SK-N-SH (cell line): ENCODE measurements at regions not wholly inside any gene's neighbourhood (a gene's known extent, or its start where the extent isn't known, plus 50 kb on each side); places are given as distances from the start of the nearest gene placed in this dataset.

Experiments used
- CTCF ChIA-PET: fragments of 300-600, 350-600 bp; formaldehyde crosslinking; extraction: SDS; loops from one replicate; lab custom pipeline; 2021; lab: Yijun Ruan, JAX
- POLR2A ChIA-PET: fragments of 350-600 bp; sonication (Branson Sonifier 250); formaldehyde crosslinking; extraction: SDS; loops from one replicate; lab custom pipeline; 2020; ENCODE audit warnings: antibody characterized with exemption, inconsistent platforms; lab: Yijun Ruan, JAX
- DNase-seq: peaks from one replicate; pipeline ENCODE4 v3.0.0; 2012
- H2AFZ ChIP-seq: fragments of 200-600 bp; sonication (generic); 2 replicates; pipeline ENCODE4 v1.8.1; 2016; ENCODE audit warnings: antibody characterized with exemption, mild to moderate bottlenecking, low read depth
- H3F3A ChIP-seq: fragments of 200-600 bp; sonication (generic); replicated peaks from 2 replicates; pipeline ENCODE3; 2016; ENCODE audit warnings: antibody characterized with exemption, mild to moderate bottlenecking; ENCODE audit not compliant: insufficient read depth
- H3K27ac ChIP-seq, 2 experiments: fragments of 200-500 bp in 1 of 2; fragments of 200-600 bp in 1 of 2; sonication (Bioruptor generic) in 1 of 2; sonication (generic), shearing (Covaris generic) in 1 of 2; 2 replicates each; pipeline versions ENCODE4 v1.5.1 to v1.6.1; 2014 to 2016; ENCODE audit warnings: low read depth in 2 of 2, inconsistent platforms in 1 of 2, low read length in 1 of 2, mild to moderate bottlenecking in 1 of 2, mixed read lengths in 1 of 2
- H3K27me3 ChIP-seq: fragments of 200-600 bp; sonication (generic), shearing (Covaris generic); 2 replicates; pipeline ENCODE4 v1.6.1; 2016; ENCODE audit warnings: mixed run types; ENCODE audit not compliant: insufficient read depth
- H3K36me3 ChIP-seq, 2 experiments: fragments of 200-500 bp in 1 of 2; fragments of 200-600 bp in 1 of 2; sonication (Bioruptor generic) in 1 of 2; sonication (generic) in 1 of 2; replicated peaks in 1 of 2; 2 replicates each; pipeline versions ENCODE3 to v1.5.1; 2014 to 2016; ENCODE audit warnings: low read length in 1 of 2, mild to moderate bottlenecking in 1 of 2; ENCODE audit not compliant: insufficient read depth in 2 of 2, control insufficient read depth in 1 of 2
- H3K4me1 ChIP-seq, 2 experiments: fragments of 200-500 bp in 1 of 2; fragments of 200-600 bp in 1 of 2; sonication (Bioruptor generic) in 1 of 2; sonication (generic), shearing (Covaris generic) in 1 of 2; 2 replicates each; pipeline versions ENCODE4 v1.5.1 to v1.6.1; 2014 to 2016; ENCODE audit warnings: low read depth in 1 of 2, low read length in 1 of 2, mixed run types in 1 of 2; ENCODE audit not compliant: insufficient read depth in 2 of 2, control insufficient read depth in 1 of 2
- H3K4me2 ChIP-seq: fragments of 200-600 bp; sonication (generic), shearing (Covaris generic); 2 replicates; pipeline ENCODE4 v1.6.1; 2017; ENCODE audit warnings: mixed run types
- H3K4me3 ChIP-seq, 2 experiments: fragments of 200-500 bp in 1 of 2; fragments of 200-600 bp in 1 of 2; sonication (Bioruptor generic) in 1 of 2; sonication (generic), shearing (Covaris generic) in 1 of 2; 2 replicates each; pipeline versions ENCODE4 v1.5.1 to v1.8.1; 2014 to 2016; ENCODE audit warnings: low read depth in 2 of 2, inconsistent platforms in 1 of 2, low read length in 1 of 2, mild to moderate bottlenecking in 1 of 2, mixed read lengths in 1 of 2, moderate library complexity in 1 of 2
- H3K79me2 ChIP-seq: fragments of 200-600 bp; sonication (generic); 2 replicates; pipeline ENCODE4 v1.8.1; 2017; ENCODE audit warnings: mild to moderate bottlenecking; ENCODE audit not compliant: insufficient read depth
- H3K9ac ChIP-seq: fragments of 200-600 bp; sonication (generic); 2 replicates; pipeline ENCODE4 v1.6.1; 2017; ENCODE audit warnings: mixed run types
- H3K9me2 ChIP-seq: fragments of 200-600 bp; sonication (generic); 2 replicates; pipeline ENCODE4 v1.6.1; 2017; ENCODE audit warnings: mixed run types
- H3K9me3 ChIP-seq: fragments of 200-600 bp; sonication (generic); 2 replicates; pipeline ENCODE4 v1.6.1; 2017; ENCODE audit warnings: mixed run types, mild to moderate bottlenecking, moderate library complexity
- H4K20me1 ChIP-seq: fragments of 200-600 bp; sonication (generic); 2 replicates; pipeline ENCODE4 v1.6.1; 2017; ENCODE audit warnings: mild to moderate bottlenecking, mixed run types; ENCODE audit not compliant: insufficient read depth
- CHD2 ChIP-seq: fragments of 150-350 bp; IDR thresholded peaks from 2 replicates; pipeline ENCODE4 v1.6.1; 2018; ENCODE audit warnings: low read length; ENCODE audit not compliant: partially characterized antibody
- ELF1 ChIP-seq: IDR thresholded peaks from 2 replicates; pipeline ENCODE4 v1.4.0; 2012
- EZH2phosphoT487 ChIP-seq: fragments of 200-600 bp; sonication (generic); IDR thresholded peaks from 2 replicates; pipeline ENCODE4 v1.6.1; 2017; ENCODE audit warnings: low read depth, mixed run types, mild to moderate bottlenecking, antibody characterized with exemption, moderate library complexity, borderline replicate concordance
- FOSL2 ChIP-seq: IDR thresholded peaks from 2 replicates; pipeline ENCODE4 v1.4.0; 2012; ENCODE audit warnings: low read depth, mild to moderate bottlenecking, moderate library complexity, borderline replicate concordance
- FOXJ3 ChIP-seq: sonication (generic); formaldehyde crosslinking; IDR thresholded peaks from 2 replicates; pipeline ENCODE4 v1.5.1; 2020; ENCODE audit warnings: mild to moderate bottlenecking, missing genetic modification reagents
- FOXM1 ChIP-seq: IDR thresholded peaks from 2 replicates; pipeline ENCODE4 v1.4.0; 2012; ENCODE audit warnings: low read depth, mild to moderate bottlenecking
- GABPA ChIP-seq: IDR thresholded peaks from 2 replicates; pipeline ENCODE4 v1.4.0; 2012; ENCODE audit warnings: low read depth, mild to moderate bottlenecking
- GATA2 ChIP-seq: sonication (generic); formaldehyde crosslinking; IDR thresholded peaks from 2 replicates; pipeline ENCODE4 v1.5.0; 2020; ENCODE audit warnings: mild to moderate bottlenecking, missing genetic modification reagents
- MEF2A ChIP-seq: IDR thresholded peaks from 2 replicates; pipeline ENCODE4 v1.4.0; 2012; ENCODE audit warnings: low read depth, borderline replicate concordance
- NFIC ChIP-seq: IDR thresholded peaks from 2 replicates; pipeline ENCODE4 v1.4.0; 2012; ENCODE audit warnings: borderline replicate concordance
- NRF1 ChIP-seq: IDR thresholded peaks from 2 replicates; pipeline ENCODE4 v1.6.1; 2012; ENCODE audit warnings: low read depth, mild to moderate bottlenecking, low read length
- POLR2AphosphoS5 ChIP-seq: IDR thresholded peaks from 2 replicates; pipeline ENCODE4 v1.6.1; 2012; ENCODE audit warnings: low read depth, low read length
- RAD21 ChIP-seq: IDR thresholded peaks from 2 replicates; pipeline ENCODE4 v1.6.1; 2012; ENCODE audit warnings: mild to moderate bottlenecking, low read length
- RCOR1 ChIP-seq: fragments of 150-350 bp; IDR thresholded peaks from 2 replicates; pipeline ENCODE4 v1.6.1; 2017; ENCODE audit warnings: antibody characterized with exemption, low read length
- RFX5 ChIP-seq: IDR thresholded peaks from 2 replicates; pipeline ENCODE4 v1.6.1; 2012; ENCODE audit warnings: mild to moderate bottlenecking, improper control_type of control experiment, low read length
- RXRA ChIP-seq: IDR thresholded peaks from 2 replicates; pipeline ENCODE4 v1.4.0; 2012; ENCODE audit warnings: low read depth, mild to moderate bottlenecking, borderline replicate concordance
- SIN3A ChIP-seq: IDR thresholded peaks from 2 replicates; pipeline ENCODE4 v1.6.1; 2012; ENCODE audit warnings: low read depth, mild to moderate bottlenecking, low read length, moderate library complexity, borderline replicate concordance
- TCF12 ChIP-seq: IDR thresholded peaks from 2 replicates; pipeline ENCODE4 v1.4.0; 2012
- TEAD4 ChIP-seq: IDR thresholded peaks from 2 replicates; pipeline ENCODE4 v1.4.0; 2012; ENCODE audit warnings: mild to moderate bottlenecking, borderline replicate concordance; ENCODE audit not compliant: insufficient read depth
- YY1 ChIP-seq: IDR thresholded peaks from 2 replicates; pipeline ENCODE4 v1.4.0; 2012; ENCODE audit warnings: low read depth, mild to moderate bottlenecking
- WGBS: methylation state at CpG from one replicate; pipeline ENCODE4 v1.1.6; 2017; ENCODE audit warnings: low lambda C conversion rate; 5-methylcytosine and 5-hydroxymethylcytosine counted together
- TF ChIP-seq, protein P1 (sequence below): IDR thresholded peaks from 2 replicates; pipeline ENCODE4 v1.4.0; 2012; ENCODE audit warnings: low read depth, borderline replicate concordance
- TF ChIP-seq, protein P2 (sequence below): IDR thresholded peaks from 2 replicates; pipeline ENCODE4 v1.4.0; 2012; ENCODE audit warnings: low read depth
- TF ChIP-seq, protein P3 (sequence below): fragments of 200-600 bp; sonication (generic); IDR thresholded peaks from 2 replicates; pipeline ENCODE4 v1.6.1; 2017; ENCODE audit warnings: antibody characterized with exemption, mild to moderate bottlenecking, moderate library complexity
- TF ChIP-seq, protein P4 (sequence below): IDR thresholded peaks from 2 replicates; pipeline ENCODE4; 2012
- TF ChIP-seq, protein P5 (sequence below): fragments of 150-350 bp; IDR thresholded peaks from 2 replicates; pipeline ENCODE4 v1.6.1; 2016; ENCODE audit warnings: mild to moderate bottlenecking, low read depth, low read length

DNA sequence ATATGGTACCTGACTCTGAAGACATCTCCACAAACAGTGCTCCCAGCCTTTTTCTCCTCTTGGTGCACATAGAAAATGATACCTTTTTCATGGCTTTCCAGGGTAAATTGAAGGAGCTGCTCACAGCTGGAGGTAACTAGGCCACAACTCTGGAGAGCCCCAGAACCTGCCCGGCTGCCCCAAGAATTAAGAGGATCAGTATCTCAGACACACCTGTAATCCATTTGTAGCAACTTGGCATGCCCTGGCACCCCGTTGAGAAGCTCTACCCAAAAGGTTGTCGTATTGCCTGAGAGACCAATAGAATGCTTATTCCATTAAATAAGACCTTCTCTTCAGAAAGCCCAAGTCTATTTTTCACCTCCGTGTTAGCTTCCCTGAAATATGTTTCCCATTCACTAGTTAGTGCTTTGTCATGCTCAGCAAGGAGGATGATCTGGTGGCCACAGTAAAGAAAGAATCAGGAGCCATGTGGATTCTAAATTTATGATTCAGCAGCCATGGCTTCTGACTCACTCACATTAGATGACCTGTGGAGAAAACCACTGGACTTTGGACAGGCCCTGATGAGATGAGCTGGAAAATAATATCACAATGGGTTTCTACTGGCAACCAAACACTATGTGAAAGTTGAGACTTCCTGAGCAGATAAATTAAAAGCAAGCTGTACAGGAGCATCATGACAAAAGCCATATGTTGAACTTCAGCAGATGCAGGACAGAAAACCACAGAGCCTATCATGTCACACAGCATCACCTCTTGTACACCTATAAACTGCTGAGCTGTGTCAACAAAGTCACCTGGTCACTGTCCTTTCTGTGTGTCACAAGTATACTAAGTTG is 253.3 kb upstream of the OSR1 start (continued):
- TF ChIP-seq, protein P1, sequence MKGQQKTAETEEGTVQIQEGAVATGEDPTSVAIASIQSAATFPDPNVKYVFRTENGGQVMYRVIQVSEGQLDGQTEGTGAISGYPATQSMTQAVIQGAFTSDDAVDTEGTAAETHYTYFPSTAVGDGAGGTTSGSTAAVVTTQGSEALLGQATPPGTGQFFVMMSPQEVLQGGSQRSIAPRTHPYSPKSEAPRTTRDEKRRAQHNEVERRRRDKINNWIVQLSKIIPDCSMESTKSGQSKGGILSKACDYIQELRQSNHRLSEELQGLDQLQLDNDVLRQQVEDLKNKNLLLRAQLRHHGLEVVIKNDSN, result 0 out of 2 replicates have a peak, but pooled peaks have one; percentile 29
- TF ChIP-seq NRF1 (no peak), ELF1 (no peak), FOXM1 (peak; percentile 79), GATA2 (CRISPR knock-in tag) (no peak), RCOR1 (no peak), FOXJ3 (CRISPR knock-in tag) (no peak), CHD2 (no peak), RXRA (peak; percentile 85), NFIC (peak; percentile 90), RAD21 (no peak), FOSL2 (peak; percentile 97), POLR2AphosphoS5 (peak; percentile 85), TEAD4 (peak; percentile 68; the same call in 1 of the 2 replicates), SIN3A (peak; percentile 56; the same call in 1 of the 2 replicates)
- TF ChIP-seq, protein P2, sequence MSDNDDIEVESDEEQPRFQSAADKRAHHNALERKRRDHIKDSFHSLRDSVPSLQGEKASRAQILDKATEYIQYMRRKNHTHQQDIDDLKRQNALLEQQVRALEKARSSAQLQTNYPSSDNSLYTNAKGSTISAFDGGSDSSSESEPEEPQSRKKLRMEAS, result peak; percentile 79
- TF ChIP-seq, protein P3, sequence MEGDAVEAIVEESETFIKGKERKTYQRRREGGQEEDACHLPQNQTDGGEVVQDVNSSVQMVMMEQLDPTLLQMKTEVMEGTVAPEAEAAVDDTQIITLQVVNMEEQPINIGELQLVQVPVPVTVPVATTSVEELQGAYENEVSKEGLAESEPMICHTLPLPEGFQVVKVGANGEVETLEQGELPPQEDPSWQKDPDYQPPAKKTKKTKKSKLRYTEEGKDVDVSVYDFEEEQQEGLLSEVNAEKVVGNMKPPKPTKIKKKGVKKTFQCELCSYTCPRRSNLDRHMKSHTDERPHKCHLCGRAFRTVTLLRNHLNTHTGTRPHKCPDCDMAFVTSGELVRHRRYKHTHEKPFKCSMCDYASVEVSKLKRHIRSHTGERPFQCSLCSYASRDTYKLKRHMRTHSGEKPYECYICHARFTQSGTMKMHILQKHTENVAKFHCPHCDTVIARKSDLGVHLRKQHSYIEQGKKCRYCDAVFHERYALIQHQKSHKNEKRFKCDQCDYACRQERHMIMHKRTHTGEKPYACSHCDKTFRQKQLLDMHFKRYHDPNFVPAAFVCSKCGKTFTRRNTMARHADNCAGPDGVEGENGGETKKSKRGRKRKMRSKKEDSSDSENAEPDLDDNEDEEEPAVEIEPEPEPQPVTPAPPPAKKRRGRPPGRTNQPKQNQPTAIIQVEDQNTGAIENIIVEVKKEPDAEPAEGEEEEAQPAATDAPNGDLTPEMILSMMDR, result no peak
- TF ChIP-seq, protein P4, sequence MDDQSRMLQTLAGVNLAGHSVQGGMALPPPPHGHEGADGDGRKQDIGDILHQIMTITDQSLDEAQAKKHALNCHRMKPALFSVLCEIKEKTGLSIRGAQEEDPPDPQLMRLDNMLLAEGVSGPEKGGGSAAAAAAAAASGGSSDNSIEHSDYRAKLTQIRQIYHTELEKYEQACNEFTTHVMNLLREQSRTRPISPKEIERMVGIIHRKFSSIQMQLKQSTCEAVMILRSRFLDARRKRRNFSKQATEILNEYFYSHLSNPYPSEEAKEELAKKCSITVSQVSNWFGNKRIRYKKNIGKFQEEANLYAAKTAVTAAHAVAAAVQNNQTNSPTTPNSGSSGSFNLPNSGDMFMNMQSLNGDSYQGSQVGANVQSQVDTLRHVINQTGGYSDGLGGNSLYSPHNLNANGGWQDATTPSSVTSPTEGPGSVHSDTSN, result peak; percentile 93

DNA sequence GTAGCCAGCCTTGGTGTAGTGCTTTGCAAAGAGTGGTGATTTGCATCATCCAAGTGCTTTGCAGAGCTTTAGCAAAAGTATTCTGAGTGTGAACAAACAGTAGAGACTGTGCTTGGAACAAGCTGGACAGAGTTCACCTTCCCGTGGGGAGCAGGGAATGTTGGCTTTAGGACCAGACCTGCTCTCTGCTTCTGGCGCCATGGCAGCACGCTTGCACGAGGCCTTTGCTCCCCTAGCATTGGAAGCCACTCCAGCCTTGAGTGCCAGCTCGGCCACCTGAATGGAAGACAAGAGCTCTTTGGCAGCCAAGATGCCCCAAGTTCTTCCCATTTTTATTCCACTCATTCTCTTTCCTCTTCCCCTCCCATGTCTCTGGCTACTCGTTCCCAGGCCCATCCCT is 250.8 kb upstream of the OSR1 start:
- Histone ChIP-seq H3K9me2 (no peaks in the 10 kb centered on the region), H3K79me2 (no peaks in the 10 kb centered on the region), H3K9me3 (no peaks in the 10 kb centered on the region), H3K36me3 (no peaks in the 10 kb centered on the region), H3K4me3 (no peak overlapping the region), H4K20me1 (no peaks in the 10 kb centered on the region), H2AFZ (no peak overlapping the region), H3K9ac (no peak overlapping the region), H3K27ac (no peak overlapping the region), H3K4me2 (no peak overlapping the region), H3K4me1 (0 out of 4 replicates have a peak, but pooled peaks cover 0 to 3% of the 10 kb centered on the region in 2 experiments), H3K27me3 (no peaks in the 10 kb centered on the region; the same call in 1 of the 2 replicates), H3F3A (no peaks in the 10 kb centered on the region)
- no peak for DNase-seq
- 23% methylated on average over 6 of the region's 6 CpGs for WGBS
- POLR2A ChIA-PET, result no interaction called here
- CTCF ChIA-PET, result no interaction called here
- TF ChIP-seq RXRA (no peak), YY1 (no peak), EZH2phosphoT487 (no peak), RFX5 (no peak), MEF2A (no peak), GABPA (no peak), TCF12 (no peak), CHD2 (no peak)
- TF ChIP-seq, protein P1, result no peak
- TF ChIP-seq, protein P5, sequence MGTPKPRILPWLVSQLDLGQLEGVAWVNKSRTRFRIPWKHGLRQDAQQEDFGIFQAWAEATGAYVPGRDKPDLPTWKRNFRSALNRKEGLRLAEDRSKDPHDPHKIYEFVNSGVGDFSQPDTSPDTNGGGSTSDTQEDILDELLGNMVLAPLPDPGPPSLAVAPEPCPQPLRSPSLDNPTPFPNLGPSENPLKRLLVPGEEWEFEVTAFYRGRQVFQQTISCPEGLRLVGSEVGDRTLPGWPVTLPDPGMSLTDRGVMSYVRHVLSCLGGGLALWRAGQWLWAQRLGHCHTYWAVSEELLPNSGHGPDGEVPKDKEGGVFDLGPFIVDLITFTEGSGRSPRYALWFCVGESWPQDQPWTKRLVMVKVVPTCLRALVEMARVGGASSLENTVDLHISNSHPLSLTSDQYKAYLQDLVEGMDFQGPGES, result no peak
